Fibroblast of pulmonary artery (primary cell): ENCODE measurements at regions not wholly inside any gene's neighbourhood (a gene's known extent, or its start where the extent isn't known, plus 50 kb on each side); places are given as distances from the start of the nearest gene placed in this dataset.
"Not testable (repeated sequence)": the region's sequence is repeated elsewhere in the genome, so short reads cannot be mapped to it uniquely, and the experiment has no call there.

ENCODE experiments used
- DNase-seq: peaks from one replicate; pipeline ENCODE4 v3.0.0-alpha.2; 2010; ENCODE audit warnings: low read depth
- H3K4me3 ChIP-seq: replicated peaks from 2 replicates; pipeline ENCODE4 v1.5.1; 2011; ENCODE audit warnings: low read depth, mild to moderate bottlenecking, control low read depth, low read length, moderate library complexity
- CTCF ChIP-seq: IDR thresholded peaks from 2 replicates; pipeline ENCODE4 v1.5.1; 2011; ENCODE audit warnings: mild to moderate bottlenecking, control low read depth, low read length, inconsistent platforms; ENCODE audit errors: missing control alignments

- DNase-seq, result no peak
- H3K4me3 ChIP-seq, result no peak overlapping the region
- no peak for TF ChIP-seq CTCF
Measured at GRCh38 chr2:184372484-184372883, 225.8 kb upstream of the ZNF804A start.

- H3K4me3 ChIP-seq, result no peak overlapping the region
- DNase-seq, result no peak
- no peak for TF ChIP-seq CTCF
Measured at GRCh38 chr2:184394642-184395041, 203.7 kb upstream of the ZNF804A start.

GRCh38 chr2:184402381-184402780, 195.9 kb upstream of the ZNF804A start:
- no peak for TF ChIP-seq CTCF
- DNase-seq, result no peak
- no peak overlapping the region for H3K4me3 ChIP-seq

- H3K4me3 ChIP-seq, DNase-seq: not testable (repeated sequence)
Measured at GRCh38 chr2:184407041-184407630, 191.2 kb upstream of the ZNF804A start.

GRCh38 chr2:184410160-184410559, 188.2 kb upstream of the ZNF804A start:
- TF ChIP-seq CTCF, result no peak
- no peak overlapping the region for H3K4me3 ChIP-seq
- DNase-seq, result no peak

GRCh38 chr2:184413221-184413620, 185.1 kb upstream of the ZNF804A start:
- TF ChIP-seq CTCF, result no peak
- DNase-seq, result no peak

GRCh38 chr2:184413671-184414229, 184.6 kb upstream of the ZNF804A start:
- H3K4me3 ChIP-seq, result no peak overlapping the region
- no peak for TF ChIP-seq CTCF
- DNase-seq, result no peak

More at GRCh38 chr2:184413221-184413620, 185.1 kb upstream of the ZNF804A start:
- no peak overlapping the region for H3K4me3 ChIP-seq
